Gastroesophageal sphincter (tissue), 3 donors: ENCODE measurements at regions not wholly inside any gene's neighbourhood (a gene's known extent, or its start where the extent isn't known, plus 50 kb on each side); places are given as distances from the start of the nearest gene placed in this dataset.

Source experiments
- CTCF ChIP-seq, 4 experiments: fragments of 200-600 bp in 2 of 4; fragments of 450-650 bp in 2 of 4; sonication (generic) in 1 of 4; IDR thresholded peaks; one replicate each; pipeline ENCODE4 v1.5.1; 2017 to 2019; ENCODE audit warnings: antibody characterized with exemption in 4 of 4, mild to moderate bottlenecking in 2 of 4, moderate library complexity in 2 of 4
- POLR2AphosphoS5 ChIP-seq: sonication (generic); formaldehyde crosslinking; IDR thresholded peaks from one replicate; pipeline ENCODE4 v1.6.1; 2017; ENCODE audit warnings: antibody characterized with exemption

GRCh38 chr7:16174253-16174652 lies 247.1 kb downstream of the CRPPA start:
- no peak for TF ChIP-seq CTCF (IDR thresholded peaks at IDR 0.05)
- TF ChIP-seq POLR2AphosphoS5 = no peak
